Suprapubic skin (tissue), 3 donors: ENCODE measurements at regions not wholly inside any gene's neighbourhood (a gene's known extent, or its start where the extent isn't known, plus 50 kb on each side); places are given as distances from the start of the nearest gene placed in this dataset.

Source experiments
- CTCF ChIP-seq, 2 donors: fragments of 200-600 bp in 1 of 2; fragments of 450-650 bp in 1 of 2; sonication (generic) in 1 of 2; IDR thresholded peaks; one replicate each; pipeline ENCODE4 v1.5.1; 2016 to 2019; ENCODE audit warnings: antibody characterized with exemption in 2 of 2, mild to moderate bottlenecking in 1 of 2, moderate library complexity in 1 of 2
- EP300 ChIP-seq: sonication (generic); formaldehyde crosslinking; IDR thresholded peaks from one replicate; pipeline ENCODE4 v1.6.1; 2017; ENCODE audit warnings: antibody characterized with exemption

- TF ChIP-seq EP300, result no peak
- no peak for TF ChIP-seq CTCF (IDR thresholded peaks at IDR 0.05)
Observed at GRCh38 chr2:200174433-200175216, 131.9 kb upstream of the SPATS2L start.
